Endometrial microvascular endothelial cells (primary cell): ENCODE measurements at regions not wholly inside any gene's neighbourhood (a gene's known extent, or its start where the extent isn't known, plus 50 kb on each side); places are given as distances from the start of the nearest gene placed in this dataset.

ENCODE experiments used
- in situ Hi-C: cut with HindIII; loops from 2 replicates; pipeline ENCODE4 v1.10.0; 2017; ENCODE audit warnings: low sequenced_read_pairs, low pct_unique_long_range_greater_than_20kb; ENCODE audit errors: inconsistent ontology term

DNA sequence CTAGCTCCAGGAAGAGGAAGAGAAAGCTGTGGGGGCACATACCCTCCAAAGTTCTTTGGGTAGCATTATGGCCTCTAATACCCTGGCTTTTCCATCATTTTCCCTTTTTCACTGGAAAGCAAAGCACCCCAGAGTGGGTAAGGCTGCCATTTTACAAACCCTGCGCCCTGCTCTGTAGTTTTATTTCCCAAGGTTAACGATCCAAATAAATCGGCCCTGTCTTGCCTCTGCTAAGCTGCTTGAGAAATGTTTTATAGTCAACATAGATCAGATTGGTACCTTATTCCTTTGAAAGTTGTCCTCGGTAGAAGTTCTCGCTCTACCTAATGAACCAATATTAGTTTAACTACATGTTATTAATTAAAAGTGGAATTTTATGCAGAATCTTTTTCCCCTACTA lies 328.2 kb downstream of the NPIPA8 start:
- in situ Hi-C loops = no loop called here

GRCh38 chr16:18003033-18003432 lies 333.5 kb downstream of the NPIPA8 start:
- in situ Hi-C loops = no loop called here

DNA sequence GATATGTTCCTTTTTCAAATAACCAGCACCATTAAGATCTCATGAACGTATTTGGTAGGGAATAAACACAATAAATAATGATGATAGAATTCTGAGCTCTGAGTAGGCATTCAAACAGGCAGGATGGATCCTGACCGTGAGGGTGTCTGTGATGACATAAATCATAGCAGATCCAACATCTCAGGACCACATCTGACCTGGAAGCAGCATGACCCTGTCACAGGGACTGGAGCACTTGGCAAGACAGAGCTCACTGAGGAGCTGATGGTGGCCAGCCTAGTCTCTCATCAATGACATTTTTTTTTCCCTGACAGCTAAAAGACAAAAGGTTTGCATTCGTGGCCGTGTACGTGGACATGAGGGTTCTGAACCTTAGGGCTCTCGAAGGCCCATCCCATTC lies 337.5 kb downstream of the NPIPA8 start:
- in situ Hi-C loops = no loop called here

- in situ Hi-C loops = no loop called here
Observed at GRCh38 chr16:17998550-17998949, 338.0 kb downstream of the NPIPA8 start.

DNA sequence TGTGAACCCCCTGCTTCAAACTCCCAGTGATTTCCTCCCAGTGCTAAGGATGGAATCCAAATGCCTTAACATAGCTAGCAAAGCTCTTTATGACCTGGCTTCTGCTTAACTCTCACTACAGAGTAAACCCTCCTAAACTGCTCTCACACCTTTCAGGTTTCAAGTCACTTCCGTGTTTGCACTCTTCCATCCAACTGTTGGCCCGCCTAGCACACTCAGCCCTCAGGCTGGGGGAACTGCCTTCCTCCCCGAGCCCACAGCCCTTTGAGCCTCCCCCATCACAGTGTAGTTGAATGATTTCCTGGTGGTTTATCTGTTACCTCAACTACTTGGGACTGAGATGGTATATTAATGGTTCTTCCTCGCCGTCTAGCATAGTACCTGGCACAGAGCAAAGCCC lies 342.5 kb downstream of the NPIPA8 start:
- in situ Hi-C loops = no loop called here

DNA sequence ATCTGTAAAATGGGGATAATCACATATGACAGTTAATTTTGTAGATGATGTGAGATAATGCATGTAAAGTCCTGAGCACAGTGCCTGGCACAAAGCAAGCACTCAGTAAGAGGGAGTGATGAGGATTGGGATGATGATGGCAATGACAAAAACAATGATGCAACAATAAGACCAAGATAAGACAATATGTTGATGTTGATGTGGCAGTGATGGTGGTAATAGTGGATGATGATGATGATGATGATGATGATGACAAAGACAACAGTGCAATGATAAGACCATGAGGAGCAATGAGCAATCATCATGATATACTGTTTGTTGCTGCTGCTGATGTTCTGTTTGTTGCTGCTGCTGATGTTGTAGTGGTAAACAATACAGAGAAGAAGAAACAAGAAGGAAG lies 344.1 kb downstream of the NPIPA8 start:
- in situ Hi-C loops = no loop called here

GRCh38 chr16:17989255-17989654 lies 347.3 kb downstream of the NPIPA8 start:
- in situ Hi-C loops = no loop called here

GRCh38 chr16:17988839-17989238 lies 347.7 kb downstream of the NPIPA8 start:
- in situ Hi-C loops = no loop called here

DNA sequence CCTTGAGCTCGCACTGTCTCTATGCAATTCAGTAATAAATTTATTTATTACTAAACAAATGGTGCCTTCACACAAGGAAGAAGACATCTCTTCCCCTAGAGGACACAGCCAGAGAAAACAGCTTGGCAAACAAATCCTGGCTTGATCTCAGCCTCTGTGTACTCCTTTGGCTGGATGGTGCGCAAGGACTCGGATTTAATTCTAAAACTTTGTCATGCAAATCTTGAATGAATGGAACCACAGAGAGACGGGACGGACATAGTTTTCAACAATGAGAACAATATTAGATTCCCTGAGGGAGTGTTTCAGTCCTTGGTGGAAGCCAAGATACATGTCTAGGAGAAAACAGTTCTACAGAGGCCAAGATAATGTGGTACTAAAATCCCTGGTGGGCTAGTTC lies 349.5 kb downstream of the NPIPA8 start:
- in situ Hi-C loops = no loop called here

GRCh38 chr16:17984810-17985209 lies 351.7 kb downstream of the NPIPA8 start:
- in situ Hi-C loops = no loop called here

GRCh38 chr16:17983847-17984639 lies 352.5 kb downstream of the NPIPA8 start:
- in situ Hi-C loops = no loop called here

- in situ Hi-C loops = no loop called here
Observed at GRCh38 chr16:17983114-17983513, 353.4 kb downstream of the NPIPA8 start.

- in situ Hi-C loops = no loop called here
Observed at GRCh38 chr16:17977260-17977659, 359.3 kb downstream of the NPIPA8 start.

- in situ Hi-C loops = no loop called here
Observed at GRCh38 chr16:17972460-17972943, 364.0 kb downstream of the NPIPA8 start.

DNA sequence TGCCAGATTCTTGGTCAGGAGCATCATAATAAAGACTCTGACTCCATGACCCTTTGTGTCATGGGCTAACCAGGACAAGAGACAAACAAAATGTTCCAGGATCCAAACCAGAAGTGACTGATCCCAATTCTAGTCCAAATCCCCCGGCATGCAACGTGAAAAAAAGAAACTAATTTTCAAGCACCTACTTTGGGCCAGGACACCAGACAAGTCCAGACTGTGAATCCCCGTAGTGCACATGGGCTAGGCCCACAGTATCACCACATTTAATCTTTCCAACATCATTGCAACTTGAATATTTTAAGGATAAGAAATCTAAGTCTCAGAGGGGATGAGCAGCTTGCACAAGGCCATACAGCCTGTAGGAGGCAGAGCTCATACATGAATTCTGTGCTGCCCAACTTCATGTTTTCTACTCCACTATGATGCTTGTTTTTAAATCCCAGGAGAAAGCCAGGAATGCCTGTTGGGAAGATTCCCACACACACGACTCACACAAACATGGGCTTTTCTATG lies 365.7 kb downstream of the NPIPA8 start:
- in situ Hi-C loops = no loop called here

- in situ Hi-C loops = no loop called here
Observed at GRCh38 chr16:17970157-17970765, 366.3 kb downstream of the NPIPA8 start.

DNA sequence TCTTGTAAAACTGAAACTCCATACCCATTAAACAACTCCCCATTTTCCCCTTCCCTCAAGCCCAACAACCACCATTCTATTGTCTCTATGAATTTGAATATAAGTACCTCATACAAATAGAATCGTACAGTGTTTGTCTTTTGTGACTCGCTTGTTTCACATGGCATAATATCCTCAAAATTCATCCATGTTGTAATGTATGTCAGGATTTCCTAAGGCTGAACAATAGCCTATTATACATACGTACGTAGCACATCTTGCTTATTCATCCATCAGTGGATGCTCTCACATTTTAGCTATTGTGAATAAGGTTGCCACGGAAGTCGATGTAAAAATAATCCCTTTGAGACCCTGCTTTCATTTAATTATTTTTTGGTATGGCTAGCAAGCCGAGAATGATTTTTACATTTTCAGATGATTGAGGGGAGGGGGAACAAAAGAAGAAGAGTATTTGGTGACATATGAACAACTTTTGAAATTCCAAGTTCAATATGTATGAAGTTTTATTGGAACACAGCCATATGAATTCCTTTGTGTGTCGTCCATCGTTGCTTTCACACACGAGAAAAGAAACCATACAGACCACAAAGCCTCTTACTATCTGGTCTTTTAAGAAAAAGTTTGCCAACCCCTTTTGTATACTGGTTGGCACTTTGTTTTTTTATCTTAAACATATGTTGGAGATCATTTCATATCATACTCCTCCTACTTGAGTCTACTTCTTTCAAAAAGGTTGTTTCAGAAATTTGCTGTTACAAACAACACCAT lies 371.2 kb downstream of the NPIPA8 start:
- in situ Hi-C loops = no loop called here

DNA sequence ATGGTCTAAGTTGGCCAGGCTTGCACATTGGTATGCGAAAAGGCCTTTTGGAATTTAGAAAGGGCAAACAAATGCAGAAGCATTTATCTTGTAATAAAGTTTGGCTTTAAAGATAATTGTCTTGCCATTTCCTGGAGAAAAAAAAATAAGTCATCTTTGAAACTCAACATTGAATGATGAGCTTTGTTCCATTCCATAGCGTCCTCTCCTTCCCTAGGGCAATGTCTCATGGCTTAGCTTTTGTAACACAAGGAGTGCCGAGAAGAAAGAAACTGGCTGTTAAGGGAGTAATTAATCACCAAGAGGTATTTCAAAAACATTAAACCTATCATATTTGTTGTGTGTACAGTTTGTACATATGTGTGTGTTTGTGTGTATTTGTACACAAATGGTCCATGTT lies 372.3 kb downstream of the NPIPA8 start:
- in situ Hi-C loops = no loop called here

DNA sequence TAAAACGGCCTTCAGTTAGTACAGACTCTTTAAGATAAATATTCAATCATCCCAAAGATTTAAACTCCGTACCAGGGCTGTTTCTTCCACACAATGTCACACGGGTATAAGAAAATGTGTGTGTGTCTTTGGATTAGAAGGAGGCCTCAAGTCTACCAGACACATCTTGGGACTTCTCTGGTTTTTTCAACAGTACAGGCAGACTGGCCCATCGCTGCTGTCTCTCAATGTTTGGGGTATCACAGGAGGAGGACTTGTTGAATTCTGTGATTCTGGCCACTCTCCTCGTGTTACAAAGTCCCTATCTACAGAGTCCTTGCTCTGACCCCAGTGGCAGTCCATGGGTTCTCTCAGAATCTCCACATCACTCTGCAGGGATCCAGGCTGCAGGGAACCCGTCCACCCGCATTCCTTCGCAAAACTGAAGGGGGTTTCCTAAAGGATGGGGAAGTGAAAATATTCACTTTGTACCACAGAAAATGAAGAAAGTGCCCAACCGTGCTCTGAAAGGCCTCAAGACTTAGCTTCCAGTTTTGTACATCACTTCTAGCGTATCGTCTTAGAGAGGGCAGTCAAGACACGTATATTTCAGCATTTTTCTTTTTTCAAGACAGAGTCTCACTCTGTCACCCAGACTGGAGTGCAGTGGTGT lies 373.2 kb downstream of the NPIPA8 start:
- in situ Hi-C loops = no loop called here
